Sciatic nerve (tissue), 2 donors: ENCODE measurements at regions not wholly inside any gene's neighbourhood (a gene's known extent, or its start where the extent isn't known, plus 50 kb on each side); places are given as distances from the start of the nearest gene placed in this dataset.

Experiments
- ATAC-seq: fragments of 200-7000 bp; cut with Tn5 transposase; one replicate; pipeline ENCODE4 v1.9.1; 2020; ENCODE audit warnings: mild to moderate bottlenecking, moderate library complexity
- DNase-seq: peaks from one replicate; pipeline ENCODE4 v3.0.0-alpha.2; 2020; ENCODE audit warnings: low spot score
- intact Hi-C: fragments of 100-400 bp; cut with DNase I; formaldehyde crosslinking; loops from one replicate; pipeline ENCODE4 v1.14.2; 2022
- donor health status: DM: no; HTN: no; CAD: no.
- donor health status: DM: no; HTN: no; CAD: no.

- DNase-seq, result no peak
- intact Hi-C loops, result no loop called here
- no peak for ATAC-seq
Measured at GRCh38 chr2:173607606-173608311, 253.1 kb downstream of the CDCA7 start.

GRCh38 chr2:173611121-173611520 lies 256.4 kb downstream of the CDCA7 start:
- ATAC-seq (no peak), DNase-seq (no peak)
- intact Hi-C loops, result no loop called here

GRCh38 chr2:173612354-173612753 lies 257.7 kb downstream of the CDCA7 start:
- DNase-seq (no peak), ATAC-seq (no peak)
- intact Hi-C loops, result no loop called here

GRCh38 chr2:173613386-173613785 lies 258.7 kb downstream of the CDCA7 start:
- DNase-seq, result no peak
- ATAC-seq, result no peak
- intact Hi-C loops, result no loop called here

- intact Hi-C loops, result no loop called here
- DNase-seq, result no peak
- ATAC-seq, result no peak
Measured at GRCh38 chr2:173614265-173614930, 259.7 kb downstream of the CDCA7 start.

- ATAC-seq (no peak), DNase-seq (no peak)
- intact Hi-C loops, result no loop called here
Measured at GRCh38 chr2:173623438-173624319, 269.0 kb downstream of the CDCA7 start.

GRCh38 chr2:173625315-173625714 lies 270.6 kb downstream of the CDCA7 start:
- ATAC-seq (no peak), DNase-seq (no peak)
- intact Hi-C loops, result no loop called here

GRCh38 chr2:173629076-173629475 lies 274.4 kb downstream of the CDCA7 start:
- DNase-seq, result no peak
- no peak for ATAC-seq
- intact Hi-C loops, result no loop called here

GRCh38 chr2:173630425-173631126 lies 275.9 kb downstream of the CDCA7 start:
- ATAC-seq (no peak), DNase-seq (no peak)
- intact Hi-C loops, result no loop called here

GRCh38 chr2:173631127-173631460 lies 276.4 kb downstream of the CDCA7 start:
- ATAC-seq, result peak; percentile 51
- intact Hi-C loops, result no loop called here

GRCh38 chr2:173644146-173644545 lies 289.5 kb downstream of the CDCA7 start:
- intact Hi-C loops, result no loop called here
- DNase-seq (no peak), ATAC-seq (no peak)

More at GRCh38 chr2:173631127-173631460, 276.4 kb downstream of the CDCA7 start:
- no peak for DNase-seq

GRCh38 chr2:173647681-173648311 lies 293.1 kb downstream of the CDCA7 start:
- DNase-seq (no peak), ATAC-seq (no peak)
- intact Hi-C loops, result no loop called here

GRCh38 chr2:173648816-173649215 lies 294.1 kb downstream of the CDCA7 start:
- intact Hi-C loops, result no loop called here
- ATAC-seq (no peak), DNase-seq (no peak)

GRCh38 chr2:173649527-173650219 lies 295.0 kb downstream of the CDCA7 start:
- intact Hi-C loops, result no loop called here
- peak; percentile 75 for ATAC-seq
- DNase-seq, result no peak

- no peak for DNase-seq
- no peak for ATAC-seq
- intact Hi-C loops, result no loop called here
Measured at GRCh38 chr2:173651891-173652290, 297.2 kb downstream of the CDCA7 start.

GRCh38 chr2:173652311-173652710 lies 297.6 kb downstream of the CDCA7 start:
- no peak for ATAC-seq
- intact Hi-C loops, result no loop called here
- DNase-seq, result no peak

GRCh38 chr2:173652767-173653431 lies 298.2 kb downstream of the CDCA7 start:
- ATAC-seq, result no peak
- intact Hi-C loops, result no loop called here
- no peak for DNase-seq

GRCh38 chr2:173653432-173653805 lies 298.7 kb downstream of the CDCA7 start:
- DNase-seq (no peak), ATAC-seq (no peak)
- intact Hi-C loops, result no loop called here
